GM18870 (cell line): ENCODE measurements at regions not wholly inside any gene's neighbourhood (a gene's known extent, or its start where the extent isn't known, plus 50 kb on each side); places are given as distances from the start of the nearest gene placed in this dataset.

ENCODE experiments used
- ATAC-seq: cut with Tn5 transposase; IDR thresholded peaks from one replicate; pipeline ENCODE4 v1.9.1; 2021; ENCODE audit warnings: moderate library complexity; ENCODE audit not compliant: unreplicated experiment

- ATAC-seq = no peak
These were observed 160.7 kb upstream of the ZNF32 start for GRCh38 chr10:43809211-43809930.

DNA sequence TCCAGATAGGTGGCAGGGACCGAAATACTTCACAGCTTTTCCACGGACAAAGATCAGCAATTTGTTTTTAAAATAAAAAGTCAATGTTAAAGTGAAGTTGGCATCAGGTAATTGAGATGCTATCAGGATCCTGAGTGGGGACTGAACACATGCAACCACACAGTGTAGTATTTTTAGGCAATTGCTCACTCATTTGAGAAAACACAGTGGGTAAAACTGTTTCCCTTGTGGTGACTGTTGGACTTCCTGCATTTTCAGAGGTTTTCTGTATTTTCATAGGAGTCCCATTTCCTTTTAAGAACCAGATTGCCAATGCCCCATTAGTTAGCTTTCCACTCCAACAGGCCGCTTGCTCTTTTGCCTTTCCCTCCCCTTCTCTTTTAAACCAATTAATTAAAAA, 159.5 kb upstream of the ZNF32 start:
- peak; percentile 85 for ATAC-seq

- no peak for ATAC-seq
These were observed 158.4 kb upstream of the ZNF32 start for GRCh38 chr10:43806831-43807640.

DNA sequence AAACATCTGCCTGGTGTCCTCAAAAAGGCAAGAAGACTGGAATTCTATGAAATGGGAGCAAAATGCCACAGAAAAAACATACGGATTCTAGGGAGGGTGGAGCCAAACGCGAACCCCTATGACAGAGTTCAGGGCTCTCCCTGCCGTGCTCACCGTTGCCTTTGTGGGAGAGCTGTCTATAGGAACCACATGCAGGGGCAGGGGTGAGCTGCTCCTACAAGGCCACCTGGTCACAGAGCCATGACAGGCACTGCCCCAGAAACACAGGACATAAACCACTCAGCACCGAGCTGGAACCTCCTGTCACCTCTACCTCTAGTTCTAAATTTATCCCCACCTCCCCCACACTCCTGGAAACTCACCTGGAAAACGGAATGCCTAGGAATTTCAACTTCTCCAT, 155.1 kb upstream of the ZNF32 start:
- ATAC-seq = no peak

DNA sequence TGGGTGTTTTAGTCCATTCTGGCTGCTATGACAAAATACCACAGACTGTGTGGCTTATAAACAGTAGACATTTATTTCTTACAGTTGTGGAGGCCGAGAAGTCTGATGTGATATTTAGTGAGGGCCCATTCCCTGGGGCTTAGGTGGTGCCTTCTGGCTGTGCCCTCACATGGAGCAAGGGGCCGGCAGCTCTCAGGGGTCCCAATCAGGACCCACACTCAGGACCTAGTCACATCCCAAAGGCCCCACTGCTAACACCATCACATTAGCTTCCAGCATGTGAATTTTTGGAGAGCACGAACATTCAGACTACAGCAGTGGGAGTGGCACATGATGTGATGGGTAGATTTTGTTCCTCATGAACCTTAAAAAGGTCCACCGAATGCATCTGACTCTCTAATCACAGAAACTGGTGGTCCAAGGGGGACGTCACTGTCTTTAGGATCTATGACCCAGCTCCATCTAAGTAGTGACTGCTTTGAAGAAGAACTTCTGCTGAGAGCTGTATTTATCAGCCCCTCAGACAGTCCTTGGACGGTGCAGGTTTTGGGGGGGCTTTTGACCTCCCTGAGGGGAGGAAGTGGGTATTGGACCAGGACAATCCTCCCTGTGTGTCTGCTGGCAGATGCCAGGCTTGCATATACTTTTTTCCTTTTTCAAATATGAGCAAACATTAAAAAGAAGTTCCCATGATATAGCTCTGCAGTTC, 154.5 kb upstream of the ZNF32 start:
- ATAC-seq = no peak

DNA sequence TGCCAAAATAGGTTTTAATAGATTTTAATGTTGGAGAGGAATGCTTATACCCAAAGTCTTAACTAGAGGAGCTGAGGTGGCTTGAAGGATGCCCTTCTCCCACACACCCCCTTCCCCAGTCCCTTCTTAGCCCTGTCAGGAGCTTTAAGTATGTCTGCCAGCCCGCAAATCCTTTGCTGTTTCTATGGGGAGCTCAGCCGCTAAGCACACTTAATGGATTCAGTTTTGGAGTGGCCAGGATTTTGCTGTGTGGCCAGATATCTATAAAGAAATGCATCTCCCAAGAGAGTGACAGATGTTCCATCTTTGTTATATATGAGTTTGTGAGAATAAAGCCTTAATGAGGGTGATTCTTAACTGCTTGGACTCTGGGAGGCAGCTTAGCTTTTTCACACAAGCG, 152.9 kb upstream of the ZNF32 start:
- ATAC-seq = no peak

GRCh38 chr10:43801140-43801539, 152.5 kb upstream of the ZNF32 start:
- no peak for ATAC-seq

DNA sequence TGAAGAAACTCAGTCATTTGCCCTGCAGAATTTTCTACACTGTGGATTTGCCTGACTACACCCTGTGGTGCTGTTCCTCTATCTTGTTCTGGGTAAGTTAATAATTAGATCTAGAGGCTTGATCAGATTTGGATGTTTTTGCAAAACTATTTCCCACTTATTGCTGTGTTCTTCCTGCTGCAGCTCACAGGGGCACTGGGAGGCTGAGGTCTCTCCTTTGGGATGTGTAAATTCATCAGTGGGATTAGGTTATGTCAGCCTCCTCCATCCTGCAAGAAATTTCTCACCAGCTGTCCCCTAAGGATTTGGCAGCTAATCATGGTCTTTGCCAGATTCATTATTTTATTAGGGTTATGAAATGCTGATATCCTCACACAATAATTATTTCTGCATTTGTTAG, 148.1 kb upstream of the ZNF32 start:
- ATAC-seq = no peak

GRCh38 chr10:43795639-43796038, 147.0 kb upstream of the ZNF32 start:
- ATAC-seq = no peak

DNA sequence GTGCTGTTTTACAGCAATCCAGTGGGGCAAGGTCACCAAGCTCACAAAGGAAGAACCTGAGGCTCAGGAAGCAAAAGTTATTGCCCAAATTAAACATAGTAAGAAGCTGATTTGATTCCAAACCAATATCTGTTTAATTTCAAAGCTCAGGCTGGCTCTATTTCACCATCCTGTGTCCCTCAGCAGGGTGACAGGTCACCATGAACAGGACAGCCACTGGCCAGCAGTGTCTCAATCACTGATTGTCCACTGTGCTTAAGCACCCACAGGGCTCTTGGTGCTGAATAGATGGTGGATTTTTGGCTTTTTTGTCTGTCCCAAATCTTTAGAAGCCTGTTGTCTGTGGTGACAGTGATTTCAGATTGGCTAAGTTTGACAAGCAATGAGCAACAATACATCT, 146.4 kb upstream of the ZNF32 start:
- no peak for ATAC-seq

GRCh38 chr10:43794181-43794815, 145.6 kb upstream of the ZNF32 start:
- ATAC-seq = no peak

DNA sequence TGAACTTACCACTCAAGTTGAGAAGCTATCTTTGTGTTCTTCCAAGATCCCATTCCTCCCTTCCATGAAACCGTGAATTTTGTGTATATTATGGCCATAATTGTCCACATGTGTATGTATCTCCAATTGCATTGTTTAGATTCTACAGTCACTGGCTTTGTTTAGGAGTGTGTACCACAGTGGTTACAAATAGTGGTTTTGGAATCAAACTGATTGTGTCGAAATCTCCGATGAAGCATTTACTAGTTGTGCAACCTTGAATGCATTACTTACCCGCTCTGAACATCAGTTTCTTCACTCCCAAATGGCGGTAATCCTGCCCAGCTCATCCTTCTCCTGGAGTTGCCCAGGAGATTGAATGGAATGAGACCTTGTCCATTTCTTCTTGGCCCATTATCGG, 145.0 kb upstream of the ZNF32 start:
- no peak for ATAC-seq

DNA sequence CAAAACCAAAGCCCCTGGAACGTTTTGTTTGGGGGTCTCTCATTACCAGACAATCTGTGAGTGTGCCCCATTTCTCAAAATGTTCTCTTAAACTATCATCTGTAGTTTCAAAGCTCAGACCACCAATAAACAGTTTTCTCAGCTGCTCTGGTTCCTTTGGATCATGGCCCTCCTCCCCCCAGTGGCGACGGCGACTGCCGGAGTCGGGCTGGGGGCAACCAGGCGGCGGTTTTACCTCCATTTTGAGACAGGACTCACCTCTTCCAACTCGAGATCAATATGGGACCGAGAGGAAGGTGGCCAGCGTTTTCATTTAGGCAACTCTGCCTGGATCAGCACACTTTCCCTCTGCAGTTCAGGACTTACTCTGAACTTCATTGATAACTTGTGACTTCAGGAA, 141.5 kb upstream of the ZNF32 start:
- ATAC-seq = no peak

GRCh38 chr10:43785252-43785651, 136.6 kb upstream of the ZNF32 start:
- no peak for ATAC-seq

- no peak for ATAC-seq
These were observed 134.1 kb upstream of the ZNF32 start for GRCh38 chr10:43782814-43783213.

- ATAC-seq = peak; percentile 67
These were observed 133.0 kb upstream of the ZNF32 start for GRCh38 chr10:43781480-43782361.

GRCh38 chr10:43778571-43778970, 129.9 kb upstream of the ZNF32 start:
- no peak for ATAC-seq

DNA sequence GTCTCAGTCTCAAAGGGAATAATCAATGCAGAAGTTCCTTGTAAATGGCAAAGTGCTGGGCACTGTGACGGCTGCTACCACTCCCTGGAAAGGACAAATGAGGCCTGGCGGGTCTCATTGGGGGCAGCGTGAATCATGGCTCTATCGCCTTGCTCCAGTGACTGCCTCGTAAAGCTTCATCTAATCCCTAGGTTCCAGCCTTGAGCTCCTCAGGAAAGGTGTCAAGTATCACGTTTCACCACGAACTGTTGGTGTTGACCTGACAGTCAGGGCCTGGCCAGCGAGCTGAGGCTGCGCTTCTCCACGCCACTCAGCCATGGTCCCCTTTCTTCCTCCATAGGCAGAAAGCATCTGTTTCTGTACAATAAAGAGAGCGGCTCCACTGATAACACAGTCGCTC, 126.7 kb upstream of the ZNF32 start:
- ATAC-seq = no peak

GRCh38 chr10:43774234-43774769, 125.6 kb upstream of the ZNF32 start:
- ATAC-seq = no peak

DNA sequence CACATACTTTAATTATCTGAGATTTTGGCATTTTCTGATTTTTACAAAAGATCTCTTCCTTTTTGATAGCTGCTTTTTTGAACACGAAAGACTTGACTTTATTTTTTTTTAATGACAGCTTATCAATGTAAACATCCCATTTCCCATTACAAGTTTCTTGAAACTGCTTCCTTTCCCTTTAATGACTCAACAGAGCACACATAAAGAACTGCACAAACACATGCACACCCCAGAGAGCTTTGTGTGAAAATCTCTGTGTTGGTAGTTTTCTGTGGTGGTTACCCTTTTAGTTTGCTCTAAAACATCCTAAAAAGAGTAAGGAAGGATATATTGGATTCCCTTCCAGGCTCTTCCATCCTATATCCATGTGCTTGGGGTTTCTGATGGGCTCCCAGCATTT, 125.1 kb upstream of the ZNF32 start:
- ATAC-seq = no peak
